IPS DF 4.7 (cell line): ENCODE measurements at regions not wholly inside any gene's neighbourhood (a gene's known extent, or its start where the extent isn't known, plus 50 kb on each side); places are given as distances from the start of the nearest gene placed in this dataset.
"Not testable (repeated sequence)": the region's sequence is repeated elsewhere in the genome, so short reads cannot be mapped to it uniquely, and the experiment has no call there.

Source experiments
- DNase-seq: peaks from one replicate; pipeline ENCODE4 v3.0.0-alpha.2; 2013; ENCODE audit warnings: low spot score; ENCODE audit errors: extremely low read depth

- no peak for DNase-seq
Measured at GRCh38 chr10:108562105-108562504, 1361.2 kb downstream of the XPNPEP1 start.

GRCh38 chr10:108561649-108562048, 1361.7 kb downstream of the XPNPEP1 start:
- no peak for DNase-seq

- no peak for DNase-seq
Measured at GRCh38 chr10:108560488-108560887, 1362.8 kb downstream of the XPNPEP1 start.

- no peak for DNase-seq
Measured at GRCh38 chr10:108556186-108556585, 1367.1 kb downstream of the XPNPEP1 start.

- no peak for DNase-seq
Measured at GRCh38 chr10:108545921-108546320, 1377.4 kb downstream of the XPNPEP1 start.

GRCh38 chr10:108544500-108545120, 1378.7 kb downstream of the XPNPEP1 start:
- DNase-seq = peak; percentile 49

- DNase-seq = not testable (repeated sequence)
Measured at GRCh38 chr10:108533551-108533950, 1369.0 kb upstream of the SORCS1 start.

GRCh38 chr10:108523016-108523800, 1358.7 kb upstream of the SORCS1 start:
- DNase-seq = no peak

GRCh38 chr10:108521827-108522492, 1357.5 kb upstream of the SORCS1 start:
- no peak for DNase-seq

GRCh38 chr10:108515821-108516220, 1351.3 kb upstream of the SORCS1 start:
- no peak for DNase-seq

- DNase-seq = no peak
Measured at GRCh38 chr10:108500396-108500795, 1335.9 kb upstream of the SORCS1 start.

GRCh38 chr10:108496106-108496505, 1331.6 kb upstream of the SORCS1 start:
- no peak for DNase-seq

- no peak for DNase-seq
Measured at GRCh38 chr10:108490944-108491343, 1326.4 kb upstream of the SORCS1 start.

- DNase-seq = no peak
Measured at GRCh38 chr10:108471420-108471819, 1306.9 kb upstream of the SORCS1 start.

- no peak for DNase-seq
Measured at GRCh38 chr10:108469940-108470339, 1305.4 kb upstream of the SORCS1 start.

GRCh38 chr10:108465871-108466641, 1301.5 kb upstream of the SORCS1 start:
- peak; percentile 9 for DNase-seq

- no peak for DNase-seq
Measured at GRCh38 chr10:108462005-108462404, 1297.5 kb upstream of the SORCS1 start.

- DNase-seq = no peak
Measured at GRCh38 chr10:108454793-108455192, 1290.3 kb upstream of the SORCS1 start.

- no peak for DNase-seq
Measured at GRCh38 chr10:108454224-108454623, 1289.7 kb upstream of the SORCS1 start.

GRCh38 chr10:108453166-108453565, 1288.7 kb upstream of the SORCS1 start:
- DNase-seq = no peak

GRCh38 chr10:108452533-108452932, 1288.0 kb upstream of the SORCS1 start:
- DNase-seq = no peak

- DNase-seq = no peak
Measured at GRCh38 chr10:108450280-108450679, 1285.8 kb upstream of the SORCS1 start.
